OCI-LY3 (cell line): ENCODE measurements at regions not wholly inside any gene's neighbourhood (a gene's known extent, or its start where the extent isn't known, plus 50 kb on each side); places are given as distances from the start of the nearest gene placed in this dataset.

Experiments used
- CTCF ChIP-seq: fragments of 200-600, 300-600 bp; sonication (generic); IDR thresholded peaks from 2 replicates; pipeline ENCODE4 v1.5.1; 2014; ENCODE audit warnings: antibody characterized with exemption, low read length, low read depth
- EZH2phosphoT487 ChIP-seq: fragments of 200-600 bp; shearing (Covaris generic); IDR thresholded peaks from 2 replicates; pipeline ENCODE4 v1.6.1; 2018; ENCODE audit warnings: antibody characterized with exemption, mixed run types, low read depth

GRCh38 chr10:117720931-117721835 lies 178.6 kb downstream of the EMX2 start:
- TF ChIP-seq CTCF (no peak), EZH2phosphoT487 (no peak)
